Choroid plexus epithelial cell (primary cell): ENCODE measurements at regions not wholly inside any gene's neighbourhood (a gene's known extent, or its start where the extent isn't known, plus 50 kb on each side); places are given as distances from the start of the nearest gene placed in this dataset.

Source experiments
- DNase-seq: peaks from one replicate; pipeline ENCODE4 v3.0.0-alpha.2; 2010; ENCODE audit warnings: low read depth
- H3K4me3 ChIP-seq: 2 replicates; pipeline ENCODE4 v1.5.1; 2011; ENCODE audit warnings: low read depth, mild to moderate bottlenecking, control low read depth, low read length, moderate library complexity
- CTCF ChIP-seq: conservative IDR thresholded peaks from 2 replicates; pipeline ENCODE4 v1.5.1; 2011; ENCODE audit warnings: low read depth, mild to moderate bottlenecking, control low read depth, inconsistent platforms, low read length, moderate library complexity

GRCh38 chr14:83780321-83780720 lies 1749.6 kb upstream of the FLRT2 start:
- H3K4me3 ChIP-seq, result no peak overlapping the region
- DNase-seq, result no peak
- TF ChIP-seq CTCF, result no peak

GRCh38 chr14:83798421-83798820 lies 1731.5 kb upstream of the FLRT2 start:
- no peak for DNase-seq
- H3K4me3 ChIP-seq, result no peak overlapping the region
- no peak for TF ChIP-seq CTCF

GRCh38 chr14:83799233-83799632 lies 1730.7 kb upstream of the FLRT2 start:
- H3K4me3 ChIP-seq, result no peak overlapping the region
- TF ChIP-seq CTCF, result no peak
- DNase-seq, result no peak

GRCh38 chr14:83814896-83815295 lies 1715.0 kb upstream of the FLRT2 start:
- TF ChIP-seq CTCF, result no peak
- no peak for DNase-seq
- H3K4me3 ChIP-seq, result no peak overlapping the region

GRCh38 chr14:83816761-83817160 lies 1713.2 kb upstream of the FLRT2 start:
- no peak for TF ChIP-seq CTCF
- peak overlapping the region; percentile 17 for H3K4me3 ChIP-seq
- peak; percentile 64 for DNase-seq

GRCh38 chr14:83825843-83826242 lies 1704.1 kb upstream of the FLRT2 start:
- no peak overlapping the region for H3K4me3 ChIP-seq
- DNase-seq, result no peak
- no peak for TF ChIP-seq CTCF

GRCh38 chr14:83826838-83827237 lies 1703.1 kb upstream of the FLRT2 start:
- TF ChIP-seq CTCF, result peak; percentile 14
- DNase-seq, result peak; percentile 49
- H3K4me3 ChIP-seq, result no peak overlapping the region
